ENCODE measurements at regions not wholly inside any gene's neighbourhood (a gene's known extent, or its start where the extent isn't known, plus 50 kb on each side); places are given as distances from the start of the nearest gene placed in this dataset.
"Not testable (repeated sequence)": the region's sequence is repeated elsewhere in the genome, so short reads cannot be mapped to it uniquely, and the experiment has no call there.

- H3K4me1 ChIP-seq (replicated peaks in 1 of 4; ENCODE audit: control insufficient read depth in 3 of 4, insufficient read depth in 4 of 4, low read length in 3 of 4); H2AFZ ChIP-seq (ENCODE audit: low read length); H4K5ac ChIP-seq (ENCODE audit: insufficient read length, low read depth, low read length); H3K27me3 ChIP-seq (replicated peaks in 1 of 4; ENCODE audit: control insufficient read depth in 3 of 4, extremely low read depth in 1 of 4, insufficient read depth in 3 of 4, low read length in 3 of 4); H3K79me1 ChIP-seq (ENCODE audit: low read depth, low read length); H3K4ac ChIP-seq (replicated peaks; ENCODE audit: insufficient read length, low read depth, low read length); H3K79me2 ChIP-seq (ENCODE audit: control insufficient read depth in 1 of 2, insufficient read depth in 2 of 2, low read length in 2 of 2); H3K36me3 ChIP-seq (ENCODE audit: control insufficient read depth in 2 of 4, insufficient read depth in 4 of 4, low read length in 3 of 4); H4K20me1 ChIP-seq (replicated peaks in 1 of 2; ENCODE audit: control insufficient read depth in 1 of 2, insufficient read depth in 2 of 2, low read length in 2 of 2); H3K4me2 ChIP-seq (ENCODE audit: insufficient read depth in 1 of 2, low read depth in 2 of 2, low read length in 2 of 2); H3K9ac ChIP-seq (replicated peaks in 1 of 4; ENCODE audit: extremely low read depth in 1 of 4, low read depth in 3 of 4, low read length in 3 of 4); H2BK120ac ChIP-seq (replicated peaks; ENCODE audit: low read depth, low read length); H3K56ac ChIP-seq (replicated peaks; ENCODE audit: insufficient read length, low read depth, low read length); H3K4me3 ChIP-seq (ENCODE audit: extremely low read depth in 1 of 4, insufficient read depth in 2 of 4, low read depth in 3 of 4, low read length in 4 of 4); H3K14ac ChIP-seq (ENCODE audit: insufficient read length); H3K27ac ChIP-seq (ENCODE audit: low read depth, low read length); POLR2A ChIA-PET (ENCODE audit: partially characterized antibody); CTCF ChIA-PET (ENCODE audit: partially characterized antibody); H3K23me2 ChIP-seq (ENCODE audit: low read depth, low read length); H2BK12ac ChIP-seq (ENCODE audit: low read depth, low read length); H2BK20ac ChIP-seq (ENCODE audit: low read length); H2BK5ac ChIP-seq (ENCODE audit: low read depth, low read length); H3K18ac ChIP-seq (ENCODE audit: extremely low read depth, low read length); H2BK15ac ChIP-seq (ENCODE audit: low read length); H3K23ac ChIP-seq (ENCODE audit: insufficient read length); FAIRE-seq; DNase-seq (ENCODE audit: low read depth in 1 of 2, low spot score in 2 of 2); H2AK5ac ChIP-seq (ENCODE audit: low read depth, low read length); H4K8ac ChIP-seq (ENCODE audit: extremely low read depth, insufficient read depth, low read length); H4K91ac ChIP-seq (replicated peaks; ENCODE audit: insufficient read length, low read length): not testable (repeated sequence)
- 84% methylated on average over 5 of the region's 16 CpGs; no CpG with 5 or more reads in 1 of the 2 experiments for WGBS, 2 experiments (ENCODE audit: extremely low coverage in 1 of 2, insufficient coverage in 1 of 2, insufficient read length in 1 of 2, insufficient replicate concordance in 2 of 2, low coverage in 1 of 2, low lambda C conversion rate in 2 of 2, missing lambda C conversion rate in 1 of 2)
- peaks cover 23 to 44% of the 10 kb centered on the region in 2 experiments for H3K9me3 ChIP-seq (ENCODE audit: insufficient read depth in 2 of 2, low read depth in 1 of 2, low read length in 1 of 2)
Measured at GRCh38 chr14:105607025-105607424, 80.6 kb downstream of the TMEM121 start.

- H2BK15ac ChIP-seq (ENCODE audit: low read length); H3K27ac ChIP-seq (ENCODE audit: low read depth, low read length); H4K91ac ChIP-seq (replicated peaks; ENCODE audit: insufficient read length, low read length); FAIRE-seq; H2BK20ac ChIP-seq (ENCODE audit: low read length); H3K4ac ChIP-seq (replicated peaks; ENCODE audit: insufficient read length, low read depth, low read length); H2AFZ ChIP-seq (ENCODE audit: low read length); H2BK12ac ChIP-seq (ENCODE audit: low read depth, low read length); H3K4me1 ChIP-seq (replicated peaks in 1 of 4; ENCODE audit: control insufficient read depth in 3 of 4, insufficient read depth in 4 of 4, low read length in 3 of 4); H2AK5ac ChIP-seq (ENCODE audit: low read depth, low read length); H2BK5ac ChIP-seq (ENCODE audit: low read depth, low read length); H3K4me2 ChIP-seq (ENCODE audit: insufficient read depth in 1 of 2, low read depth in 2 of 2, low read length in 2 of 2); H3K23ac ChIP-seq (ENCODE audit: insufficient read length); H2BK120ac ChIP-seq (replicated peaks; ENCODE audit: low read depth, low read length); H3K56ac ChIP-seq (replicated peaks; ENCODE audit: insufficient read length, low read depth, low read length); H4K8ac ChIP-seq (ENCODE audit: extremely low read depth, insufficient read depth, low read length); POLR2A ChIA-PET (ENCODE audit: partially characterized antibody); H3K18ac ChIP-seq (ENCODE audit: extremely low read depth, low read length); H3K4me3 ChIP-seq (ENCODE audit: extremely low read depth in 1 of 4, insufficient read depth in 2 of 4, low read depth in 3 of 4, low read length in 4 of 4); H3K79me1 ChIP-seq (ENCODE audit: low read depth, low read length); H4K5ac ChIP-seq (ENCODE audit: insufficient read length, low read depth, low read length); CTCF ChIA-PET (ENCODE audit: partially characterized antibody); H3K79me2 ChIP-seq (ENCODE audit: control insufficient read depth in 1 of 2, insufficient read depth in 2 of 2, low read length in 2 of 2); H4K20me1 ChIP-seq (replicated peaks in 1 of 2; ENCODE audit: control insufficient read depth in 1 of 2, insufficient read depth in 2 of 2, low read length in 2 of 2); DNase-seq (ENCODE audit: low read depth in 1 of 2, low spot score in 2 of 2); H3K14ac ChIP-seq (ENCODE audit: insufficient read length); H3K9ac ChIP-seq (replicated peaks in 1 of 4; ENCODE audit: extremely low read depth in 1 of 4, low read depth in 3 of 4, low read length in 3 of 4); H3K27me3 ChIP-seq (replicated peaks in 1 of 4; ENCODE audit: control insufficient read depth in 3 of 4, extremely low read depth in 1 of 4, insufficient read depth in 3 of 4, low read length in 3 of 4); H3K23me2 ChIP-seq (ENCODE audit: low read depth, low read length); H3K36me3 ChIP-seq (ENCODE audit: control insufficient read depth in 2 of 4, insufficient read depth in 4 of 4, low read length in 3 of 4): not testable (repeated sequence)
- WGBS, 2 experiments (ENCODE audit: extremely low coverage in 1 of 2, insufficient coverage in 1 of 2, insufficient read length in 1 of 2, insufficient replicate concordance in 2 of 2, low coverage in 1 of 2, low lambda C conversion rate in 2 of 2, missing lambda C conversion rate in 1 of 2): 78% methylated on average over 2 of the region's 4 CpGs; no CpG with 5 or more reads in 1 of the 2 experiments
- peaks cover 29 to 43% of the 10 kb centered on the region in 2 experiments for H3K9me3 ChIP-seq (ENCODE audit: insufficient read depth in 2 of 2, low read depth in 1 of 2, low read length in 1 of 2)
Measured at GRCh38 chr14:105614987-105615386, 88.6 kb downstream of the TMEM121 start.

All from H1 (cell line).